ENCODE measurements at regions not wholly inside any gene's neighbourhood (a gene's known extent, or its start where the extent isn't known, plus 50 kb on each side); places are given as distances from the start of the nearest gene placed in this dataset.

DNA sequence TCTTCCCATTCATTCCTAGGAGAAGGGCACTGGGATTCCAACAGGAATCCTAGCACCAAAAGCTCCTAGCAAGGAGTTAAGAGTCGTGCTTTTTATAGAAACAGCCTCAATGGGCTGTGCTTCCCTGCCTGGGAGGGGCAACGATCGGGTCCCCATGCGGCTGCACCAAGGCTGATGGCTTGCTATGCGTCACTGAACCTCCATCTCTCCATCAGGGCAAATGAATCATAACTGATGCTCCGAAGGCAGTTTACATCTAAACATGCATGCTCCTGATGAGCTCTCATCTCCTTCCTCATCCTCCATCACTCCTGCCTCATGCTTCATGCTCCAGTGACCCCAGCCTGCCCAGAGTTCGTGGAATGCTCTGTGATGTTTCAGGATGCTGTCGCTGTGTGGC, 270.5 kb downstream of the FOXL1 start:
- no peak overlapping the region for H3K4me3 ChIP-seq (ENCODE audit: low read length)
- no peak for DNase-seq (ENCODE audit: low read depth)
- TF ChIP-seq, protein P1, sequence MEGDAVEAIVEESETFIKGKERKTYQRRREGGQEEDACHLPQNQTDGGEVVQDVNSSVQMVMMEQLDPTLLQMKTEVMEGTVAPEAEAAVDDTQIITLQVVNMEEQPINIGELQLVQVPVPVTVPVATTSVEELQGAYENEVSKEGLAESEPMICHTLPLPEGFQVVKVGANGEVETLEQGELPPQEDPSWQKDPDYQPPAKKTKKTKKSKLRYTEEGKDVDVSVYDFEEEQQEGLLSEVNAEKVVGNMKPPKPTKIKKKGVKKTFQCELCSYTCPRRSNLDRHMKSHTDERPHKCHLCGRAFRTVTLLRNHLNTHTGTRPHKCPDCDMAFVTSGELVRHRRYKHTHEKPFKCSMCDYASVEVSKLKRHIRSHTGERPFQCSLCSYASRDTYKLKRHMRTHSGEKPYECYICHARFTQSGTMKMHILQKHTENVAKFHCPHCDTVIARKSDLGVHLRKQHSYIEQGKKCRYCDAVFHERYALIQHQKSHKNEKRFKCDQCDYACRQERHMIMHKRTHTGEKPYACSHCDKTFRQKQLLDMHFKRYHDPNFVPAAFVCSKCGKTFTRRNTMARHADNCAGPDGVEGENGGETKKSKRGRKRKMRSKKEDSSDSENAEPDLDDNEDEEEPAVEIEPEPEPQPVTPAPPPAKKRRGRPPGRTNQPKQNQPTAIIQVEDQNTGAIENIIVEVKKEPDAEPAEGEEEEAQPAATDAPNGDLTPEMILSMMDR (conservative IDR thresholded peaks at IDR 0.05; ENCODE audit: low read depth, low read length) = no peak

DNA sequence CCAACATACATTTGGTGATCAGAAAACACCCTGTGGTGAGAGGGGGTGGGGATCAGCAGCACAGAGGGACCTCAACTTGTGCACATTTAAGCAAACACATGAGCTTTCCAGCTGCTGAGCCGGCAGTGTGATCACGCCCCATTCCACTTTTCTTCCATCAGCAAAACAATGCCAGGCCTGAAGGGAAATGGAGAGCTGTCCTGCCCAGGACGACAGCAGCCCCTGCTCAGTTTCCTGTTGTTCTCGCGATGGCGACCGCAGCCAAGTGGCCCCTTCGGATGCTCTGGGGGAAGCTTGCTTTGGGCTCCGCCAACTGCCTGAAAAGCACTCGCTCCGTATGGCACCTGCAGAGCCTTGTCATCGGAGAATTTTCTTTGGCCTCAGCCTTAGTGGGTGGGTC, 272.3 kb downstream of the FOXL1 start:
- no peak for DNase-seq (ENCODE audit: low read depth)
- H3K4me3 ChIP-seq (ENCODE audit: low read length) = no peak overlapping the region
- TF ChIP-seq, protein P1 (conservative IDR thresholded peaks at IDR 0.05; ENCODE audit: low read depth, low read length) = no peak

DNA sequence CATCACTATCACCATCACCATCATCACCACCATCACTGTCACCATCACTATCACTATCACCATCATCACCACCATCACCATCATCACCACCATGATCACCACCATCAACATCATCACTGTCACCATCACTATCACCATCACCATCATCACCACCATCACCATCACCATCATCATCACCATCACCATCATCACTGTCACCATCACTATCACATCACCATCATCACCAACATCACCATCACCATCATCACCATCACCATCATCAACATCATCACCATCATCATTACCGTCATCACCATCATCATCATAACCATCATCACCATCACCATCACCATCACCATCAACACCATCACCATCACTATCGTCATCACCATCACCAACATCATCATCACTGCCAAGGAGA, 273.8 kb downstream of the FOXL1 start:
- TF ChIP-seq, protein P1 (conservative IDR thresholded peaks at IDR 0.05; ENCODE audit: low read depth, low read length) = no peak
- DNase-seq (ENCODE audit: low read depth) = no peak
- H3K4me3 ChIP-seq (ENCODE audit: low read length) = no peak overlapping the region

DNA sequence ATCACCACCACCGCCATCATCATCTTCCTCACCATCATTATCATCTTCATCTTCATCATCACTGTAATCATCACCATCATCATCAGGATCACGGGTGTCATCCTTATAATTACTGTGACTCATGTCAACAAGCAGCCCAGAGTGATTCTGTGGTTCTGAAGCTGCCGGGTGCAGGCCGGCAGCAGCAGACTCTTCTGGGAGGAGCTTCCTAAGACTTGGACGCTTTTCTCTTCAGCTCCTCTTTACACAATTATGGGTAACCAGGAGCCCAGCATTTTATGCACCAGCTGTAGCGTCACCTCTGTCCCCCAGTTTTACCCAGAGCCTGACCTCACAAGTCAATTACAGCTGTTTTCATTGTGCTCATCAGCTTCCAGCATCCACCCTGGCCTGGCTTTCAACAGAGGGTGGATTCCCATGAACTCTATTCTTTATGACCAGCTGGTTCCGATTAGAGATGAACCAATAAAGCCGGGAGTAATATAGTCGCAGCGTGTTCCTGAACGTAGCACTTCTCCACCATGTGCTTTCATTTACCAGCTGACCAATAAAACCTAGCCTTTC, 275.8 kb downstream of the FOXL1 start:
- DNase-seq (ENCODE audit: low read depth) = no peak
- TF ChIP-seq, protein P1 (conservative IDR thresholded peaks at IDR 0.05; ENCODE audit: low read depth, low read length) = no peak
- H3K4me3 ChIP-seq (ENCODE audit: low read length) = no peak overlapping the region

DNA sequence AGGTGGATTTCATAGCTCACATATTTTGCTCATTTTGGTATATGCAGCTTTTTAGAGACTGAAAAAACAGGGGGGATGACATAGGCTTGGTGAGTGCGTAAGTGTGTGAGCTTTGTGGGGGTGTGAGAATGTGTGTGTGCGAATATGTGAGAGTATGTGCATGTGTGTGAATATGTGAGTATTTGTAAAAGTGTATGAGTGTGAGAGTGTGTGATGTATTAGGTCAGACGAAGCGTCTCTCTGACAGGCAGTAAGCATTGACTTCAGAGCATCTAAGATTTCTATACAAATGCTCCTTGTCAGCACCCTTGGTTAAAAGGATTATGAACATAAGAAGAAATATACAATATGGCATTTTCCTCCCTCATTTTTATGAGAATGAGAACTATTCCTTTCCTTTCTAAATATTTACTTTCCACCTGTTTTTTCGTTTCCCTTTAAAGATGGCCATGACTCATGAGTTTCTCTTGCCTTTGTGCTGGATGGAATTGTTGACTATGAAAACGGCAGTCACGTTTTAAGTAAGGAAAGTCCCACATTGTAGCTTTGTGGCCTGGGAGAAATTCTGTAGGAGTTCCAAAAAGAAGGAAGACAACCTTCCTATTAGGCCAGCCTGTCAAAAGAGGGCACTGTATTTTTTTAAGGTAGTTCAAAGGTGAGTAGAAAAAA, 276.4 kb downstream of the FOXL1 start:
- DNase-seq (ENCODE audit: low read depth) = no peak
- TF ChIP-seq, protein P1 (conservative IDR thresholded peaks at IDR 0.05; ENCODE audit: low read depth, low read length) = no peak

DNA sequence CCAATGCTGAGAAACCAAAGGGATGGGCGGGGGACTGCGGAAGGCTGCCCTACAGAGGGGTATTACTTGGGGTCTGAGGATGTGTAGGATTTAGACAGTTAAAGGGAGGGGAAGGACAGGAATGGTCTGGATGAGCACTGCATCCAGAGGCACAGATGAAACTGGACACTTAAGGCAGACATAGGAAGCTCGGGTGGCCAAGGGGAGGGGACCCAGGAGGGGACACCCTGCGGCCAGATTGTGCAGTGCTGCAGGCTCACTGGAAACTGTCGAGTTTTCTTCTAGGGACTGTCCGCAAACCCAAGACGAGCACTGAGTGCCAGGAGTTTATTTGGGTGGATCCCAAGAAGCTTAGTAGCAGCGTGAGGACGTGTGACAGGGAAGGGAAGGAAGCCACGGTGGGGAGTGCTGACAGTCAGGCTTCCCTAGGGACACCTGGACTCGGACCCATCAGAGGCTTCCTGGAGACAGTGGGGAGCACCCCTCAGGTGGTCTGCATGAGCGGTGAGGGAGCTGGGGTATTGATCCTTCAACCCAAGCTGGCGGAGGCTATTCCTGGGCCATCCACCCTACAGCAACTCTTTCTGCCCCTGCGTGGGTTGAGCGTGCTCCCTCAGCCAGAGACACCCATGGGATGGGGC, 278.7 kb downstream of the FOXL1 start:
- H3K4me3 ChIP-seq (ENCODE audit: low read length) = no peak overlapping the region
- DNase-seq (ENCODE audit: low read depth) = no peak
- TF ChIP-seq, protein P1 (conservative IDR thresholded peaks at IDR 0.05; ENCODE audit: low read depth, low read length) = no peak

More for the DNA sequence above, 276.4 kb downstream of the FOXL1 start:
- no peak overlapping the region for H3K4me3 ChIP-seq (ENCODE audit: low read length)

DNA sequence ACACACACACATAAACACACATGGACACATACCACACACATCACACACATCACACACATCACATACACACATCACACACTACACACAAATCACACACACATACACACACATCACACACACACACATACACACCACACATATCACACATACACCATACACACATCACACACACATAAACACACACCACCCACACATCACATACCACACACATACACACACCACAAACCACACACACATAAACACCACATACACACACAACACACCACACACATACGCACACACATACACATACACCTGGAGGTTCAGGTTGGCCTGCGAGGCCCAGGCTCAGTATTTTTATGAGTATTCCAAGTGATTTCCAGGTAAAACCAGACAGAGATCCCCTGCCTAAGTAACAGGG, 279.5 kb downstream of the FOXL1 start:
- H3K4me3 ChIP-seq (ENCODE audit: low read length) = no peak overlapping the region
- TF ChIP-seq, protein P1 (conservative IDR thresholded peaks at IDR 0.05; ENCODE audit: low read depth, low read length) = no peak
- DNase-seq (ENCODE audit: low read depth) = no peak
